SH-SY5Y (cell line): ENCODE measurements at regions not wholly inside any gene's neighbourhood (a gene's known extent, or its start where the extent isn't known, plus 50 kb on each side); places are given as distances from the start of the nearest gene placed in this dataset.

ENCODE experiments used
- GATA2 ChIP-seq: IDR thresholded peaks from 2 replicates; pipeline ENCODE4 v1.6.1; 2011; ENCODE audit warnings: mild to moderate bottlenecking, low read depth, low read length
- GATA3 ChIP-seq: IDR thresholded peaks from 2 replicates; pipeline ENCODE4 v1.6.1; 2011; ENCODE audit warnings: low read depth, mild to moderate bottlenecking, low read length, moderate library complexity

DNA sequence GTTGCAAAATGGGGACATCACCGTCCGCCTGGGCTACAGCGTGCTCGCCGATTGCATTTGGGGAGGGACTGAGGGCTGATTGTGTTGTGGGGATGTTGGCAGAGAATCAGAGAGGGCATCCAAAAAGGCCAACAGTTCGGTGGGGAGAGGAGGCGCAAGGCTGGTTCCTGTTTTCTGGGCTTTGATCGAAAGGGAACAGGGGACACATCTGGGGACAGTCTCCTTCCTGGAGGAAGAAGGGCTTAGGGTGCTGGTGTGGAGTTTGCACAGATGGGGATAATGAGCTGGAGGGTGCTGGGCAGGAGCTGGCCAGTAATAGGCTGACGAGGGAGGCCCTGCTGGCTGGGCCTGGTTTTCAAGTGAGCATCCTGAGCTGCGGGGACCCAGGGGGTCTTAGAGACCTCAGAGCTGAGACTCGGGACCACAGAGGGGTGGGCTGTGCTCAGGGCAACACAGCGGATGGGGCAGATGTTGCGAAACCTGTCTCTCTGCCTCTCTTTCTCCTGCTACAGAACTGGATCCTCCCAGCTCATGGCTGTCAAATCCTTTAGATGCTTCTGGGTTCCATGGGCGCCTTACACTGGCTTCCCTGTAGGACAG, 288.7 kb downstream of the SEC14L1 start:
- TF ChIP-seq GATA3 (no peak), GATA2 (no peak)
